22Rv1 (cell line): ENCODE measurements at regions not wholly inside any gene's neighbourhood (a gene's known extent, or its start where the extent isn't known, plus 50 kb on each side); places are given as distances from the start of the nearest gene placed in this dataset.

ENCODE experiments used
- H3K27ac ChIP-seq: fragments of 450-650 bp; 2 replicates; pipeline ENCODE4 v1.5.1; 2017
- CTCF ChIP-seq: fragments of 450-650 bp; IDR thresholded peaks from 2 replicates; pipeline ENCODE4 v1.5.1; 2017; ENCODE audit warnings: mild to moderate bottlenecking
- ZFX ChIP-seq: fragments of 450-650 bp; IDR thresholded peaks from 2 replicates; pipeline ENCODE4 v1.6.1; 2017; ENCODE audit warnings: antibody characterized with exemption, borderline replicate concordance

GRCh38 chr16:76947749-76948148, 243.2 kb upstream of the MON1B start:
- no peak for TF ChIP-seq CTCF
- no peak for TF ChIP-seq ZFX

GRCh38 chr16:76955629-76956028, 235.4 kb upstream of the MON1B start:
- no peak overlapping the region for H3K27ac ChIP-seq

More at GRCh38 chr16:76947749-76948148, 243.2 kb upstream of the MON1B start:
- no peak overlapping the region for H3K27ac ChIP-seq

GRCh38 chr16:76956394-76956793, 234.6 kb upstream of the MON1B start:
- H3K27ac ChIP-seq, result no peak overlapping the region
- TF ChIP-seq ZFX (no peak), CTCF (no peak)

More at GRCh38 chr16:76955629-76956028, 235.4 kb upstream of the MON1B start:
- TF ChIP-seq CTCF, result no peak
- no peak for TF ChIP-seq ZFX

- no peak overlapping the region for H3K27ac ChIP-seq
- TF ChIP-seq ZFX (no peak), CTCF (no peak)
Observed at GRCh38 chr16:76956841-76957240, 234.1 kb upstream of the MON1B start.

GRCh38 chr16:76959166-76959565, 231.8 kb upstream of the MON1B start:
- TF ChIP-seq CTCF (no peak), ZFX (no peak)

GRCh38 chr16:76963614-76964315, 227.2 kb upstream of the MON1B start:
- TF ChIP-seq ZFX, result no peak
- TF ChIP-seq CTCF, result no peak
- no peak overlapping the region for H3K27ac ChIP-seq

More at GRCh38 chr16:76959166-76959565, 231.8 kb upstream of the MON1B start:
- no peak overlapping the region for H3K27ac ChIP-seq

- no peak overlapping the region for H3K27ac ChIP-seq
- TF ChIP-seq CTCF, result no peak
- no peak for TF ChIP-seq ZFX
Observed at GRCh38 chr16:76964464-76965154, 226.4 kb upstream of the MON1B start.
